NB4 (cell line): ENCODE measurements at regions not wholly inside any gene's neighbourhood (a gene's known extent, or its start where the extent isn't known, plus 50 kb on each side); places are given as distances from the start of the nearest gene placed in this dataset.
A peak's percentile ranks its signal among the peaks of the same experiment; 100 is the strongest.
"Not testable (repeated sequence)": the region's sequence is repeated elsewhere in the genome, so short reads cannot be mapped to it uniquely, and the experiment has no call there.

ENCODE experiments used
- DNase-seq: peaks from one replicate; pipeline ENCODE4 v3.0.0; 2010; ENCODE audit warnings: low read depth
- H3K4me3 ChIP-seq: one replicate; pipeline ENCODE4 v1.5.1; 2011; ENCODE audit warnings: mild to moderate bottlenecking, low read depth, low read length, moderate library complexity
- CTCF ChIP-seq: IDR thresholded peaks from one replicate; pipeline ENCODE4 v1.5.1; 2012; ENCODE audit warnings: low read depth, low read length
- MAX ChIP-seq: IDR thresholded peaks from 2 replicates; pipeline ENCODE4 v1.6.1; 2011; ENCODE audit warnings: low read depth, low read length
- MYC ChIP-seq: IDR thresholded peaks from 2 replicates; pipeline ENCODE4 v1.6.1; 2011; ENCODE audit warnings: low read depth, low read length
- POLR2A ChIP-seq: IDR thresholded peaks from 2 replicates; pipeline ENCODE4 v1.6.1; 2011; ENCODE audit warnings: mild to moderate bottlenecking; ENCODE audit not compliant: insufficient read length; ENCODE audit errors: extremely low read depth

GRCh38 chr5:11392-11791 lies 80.6 kb upstream of the PLEKHG4B start:
- DNase-seq, H3K4me3 ChIP-seq: not testable (repeated sequence)

- DNase-seq, result peak; percentile 35
- TF ChIP-seq MAX (no peak), MYC (no peak), CTCF (no peak), POLR2A (no peak)
- no peak overlapping the region for H3K4me3 ChIP-seq
These were observed 80.1 kb upstream of the PLEKHG4B start for GRCh38 chr5:11898-12297.

GRCh38 chr5:13234-13633 lies 78.7 kb upstream of the PLEKHG4B start:
- TF ChIP-seq CTCF (no peak), MYC (no peak), MAX (no peak), POLR2A (no peak)
- no peak for DNase-seq
- H3K4me3 ChIP-seq, result no peak overlapping the region

GRCh38 chr5:14676-15075 lies 77.3 kb upstream of the PLEKHG4B start:
- H3K4me3 ChIP-seq, DNase-seq: not testable (repeated sequence)

GRCh38 chr5:20276-20675 lies 71.7 kb upstream of the PLEKHG4B start:
- not testable (repeated sequence) for H3K4me3 ChIP-seq, DNase-seq

- TF ChIP-seq CTCF, result peak; percentile 28
- TF ChIP-seq MYC, result no peak
- no peak for TF ChIP-seq MAX
- no peak for TF ChIP-seq POLR2A
- no peak overlapping the region for H3K4me3 ChIP-seq
- peak; percentile 47 for DNase-seq
These were observed 70.2 kb upstream of the PLEKHG4B start for GRCh38 chr5:21654-22233.

GRCh38 chr5:23907-24306 lies 68.1 kb upstream of the PLEKHG4B start:
- DNase-seq, H3K4me3 ChIP-seq: not testable (repeated sequence)

GRCh38 chr5:25067-25466 lies 66.9 kb upstream of the PLEKHG4B start:
- DNase-seq, H3K4me3 ChIP-seq: not testable (repeated sequence)

GRCh38 chr5:30131-30530 lies 61.8 kb upstream of the PLEKHG4B start:
- TF ChIP-seq POLR2A, result no peak
- no peak for TF ChIP-seq MYC
- TF ChIP-seq CTCF, result no peak
- no peak overlapping the region for H3K4me3 ChIP-seq
- no peak for DNase-seq

- H3K4me3 ChIP-seq, DNase-seq: not testable (repeated sequence)
These were observed 61.4 kb upstream of the PLEKHG4B start for GRCh38 chr5:30556-30955.
